ENCODE measurements at regions not wholly inside any gene's neighbourhood (a gene's known extent, or its start where the extent isn't known, plus 50 kb on each side); places are given as distances from the start of the nearest gene placed in this dataset.

- TF ChIP-seq, protein P1, sequence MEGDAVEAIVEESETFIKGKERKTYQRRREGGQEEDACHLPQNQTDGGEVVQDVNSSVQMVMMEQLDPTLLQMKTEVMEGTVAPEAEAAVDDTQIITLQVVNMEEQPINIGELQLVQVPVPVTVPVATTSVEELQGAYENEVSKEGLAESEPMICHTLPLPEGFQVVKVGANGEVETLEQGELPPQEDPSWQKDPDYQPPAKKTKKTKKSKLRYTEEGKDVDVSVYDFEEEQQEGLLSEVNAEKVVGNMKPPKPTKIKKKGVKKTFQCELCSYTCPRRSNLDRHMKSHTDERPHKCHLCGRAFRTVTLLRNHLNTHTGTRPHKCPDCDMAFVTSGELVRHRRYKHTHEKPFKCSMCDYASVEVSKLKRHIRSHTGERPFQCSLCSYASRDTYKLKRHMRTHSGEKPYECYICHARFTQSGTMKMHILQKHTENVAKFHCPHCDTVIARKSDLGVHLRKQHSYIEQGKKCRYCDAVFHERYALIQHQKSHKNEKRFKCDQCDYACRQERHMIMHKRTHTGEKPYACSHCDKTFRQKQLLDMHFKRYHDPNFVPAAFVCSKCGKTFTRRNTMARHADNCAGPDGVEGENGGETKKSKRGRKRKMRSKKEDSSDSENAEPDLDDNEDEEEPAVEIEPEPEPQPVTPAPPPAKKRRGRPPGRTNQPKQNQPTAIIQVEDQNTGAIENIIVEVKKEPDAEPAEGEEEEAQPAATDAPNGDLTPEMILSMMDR (IDR thresholded peaks at IDR 0.05; ENCODE audit: low read depth, low read length, poor library complexity, severe bottlenecking), result no peak
- TF ChIP-seq EZH2phosphoT487 (IDR thresholded peaks at IDR 0.05; ENCODE audit: borderline replicate concordance, low read length), result no peak
These were observed 540.6 kb downstream of the NPHP4 start for GRCh38 chr1:5451671-5452070.

All from DOHH2 (cell line).